Hematopoietic multipotent progenitor cell treated with erythropoietin and hydrocortisone succinate and interleukin-3 and kit ligand, for 17 days (in vitro differentiated cells): ENCODE measurements at regions not wholly inside any gene's neighbourhood (a gene's known extent, or its start where the extent isn't known, plus 50 kb on each side); places are given as distances from the start of the nearest gene placed in this dataset.
"Not testable (repeated sequence)": the region's sequence is repeated elsewhere in the genome, so short reads cannot be mapped to it uniquely, and the experiment has no call there.

Source experiments
- DNase-seq: peaks from one replicate; pipeline ENCODE4 v3.0.0-alpha.2; 2015; ENCODE audit warnings: low spot score

DNA sequence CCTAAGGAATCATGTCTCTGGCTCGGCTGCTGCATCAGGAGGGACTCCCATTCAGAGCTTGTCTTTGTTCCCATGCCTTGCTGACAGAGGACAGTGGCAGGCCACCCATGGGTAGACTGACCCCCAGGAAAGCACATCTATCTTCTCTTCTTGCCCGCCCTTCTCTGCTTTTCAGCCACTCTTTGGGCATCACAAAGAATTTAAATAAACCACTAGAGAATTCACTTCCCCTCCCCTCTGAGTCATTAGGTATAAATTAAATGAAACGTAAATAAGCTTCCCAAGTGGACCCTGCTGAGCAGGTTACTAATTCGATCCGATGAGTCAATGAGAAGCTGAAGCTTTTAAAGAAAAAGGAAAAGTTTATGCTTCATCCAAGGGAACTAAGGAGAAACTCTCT lies 97.0 kb downstream of the DRD1 start:
- DNase-seq: no peak

DNA sequence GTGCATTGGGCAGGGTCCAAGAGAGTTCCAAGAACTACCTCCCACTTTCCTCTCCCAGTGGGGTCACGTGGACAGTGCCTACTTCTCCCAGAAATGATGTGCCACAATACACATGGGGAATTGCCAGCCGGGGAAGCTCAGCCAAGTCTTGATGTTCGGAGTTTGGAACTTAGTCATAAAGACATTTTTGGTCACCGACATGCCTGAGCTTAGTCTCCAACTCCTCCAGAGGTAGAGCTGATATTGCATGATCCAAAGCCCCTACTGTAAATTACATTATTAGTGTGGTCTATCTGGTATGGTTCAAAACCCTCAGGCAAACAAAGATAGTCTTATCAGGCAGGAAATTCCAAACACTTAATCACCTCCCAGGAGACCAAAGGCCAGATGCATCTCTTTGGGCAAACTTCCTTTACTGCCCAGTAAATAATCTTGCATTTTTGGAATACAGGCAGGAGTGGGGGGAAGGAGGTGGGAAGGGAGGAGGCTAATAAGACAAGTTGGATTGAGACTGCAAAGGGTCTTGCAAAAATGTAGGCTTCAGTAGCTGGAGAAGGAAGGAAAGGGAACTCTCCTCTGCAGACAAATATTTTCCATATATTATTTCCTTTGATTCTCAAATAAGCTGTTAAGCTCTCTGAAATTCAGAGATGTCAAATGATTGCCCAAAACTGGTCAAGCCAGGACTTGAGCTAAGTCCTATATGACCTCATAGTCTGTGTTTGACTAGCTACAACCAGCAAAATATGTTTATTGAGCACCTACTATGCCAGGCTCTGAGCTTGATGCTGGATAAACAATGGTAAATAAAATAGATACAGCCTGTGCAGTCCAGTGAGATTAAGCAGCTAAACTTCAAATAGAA lies 99.4 kb downstream of the DRD1 start:
- DNase-seq: no peak

DNA sequence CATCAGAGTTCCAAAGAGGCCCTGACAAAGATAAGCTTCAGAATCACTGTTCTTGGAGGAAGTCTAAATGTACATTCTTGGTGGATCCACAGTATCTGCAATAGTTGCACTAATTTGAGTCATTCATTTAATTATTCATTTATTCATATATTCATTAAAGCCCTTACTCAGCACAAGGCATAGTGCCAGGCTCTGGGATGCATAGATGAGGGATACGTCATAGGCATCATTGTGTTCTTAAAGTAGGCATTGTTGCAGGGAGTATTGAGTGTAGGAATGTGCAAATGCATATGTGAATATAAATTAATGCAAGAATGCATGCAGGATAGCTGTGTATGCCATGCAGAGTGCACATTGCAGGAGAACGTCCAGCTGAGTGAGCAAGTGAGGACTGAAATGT lies 100.7 kb downstream of the DRD1 start:
- no peak for DNase-seq

DNA sequence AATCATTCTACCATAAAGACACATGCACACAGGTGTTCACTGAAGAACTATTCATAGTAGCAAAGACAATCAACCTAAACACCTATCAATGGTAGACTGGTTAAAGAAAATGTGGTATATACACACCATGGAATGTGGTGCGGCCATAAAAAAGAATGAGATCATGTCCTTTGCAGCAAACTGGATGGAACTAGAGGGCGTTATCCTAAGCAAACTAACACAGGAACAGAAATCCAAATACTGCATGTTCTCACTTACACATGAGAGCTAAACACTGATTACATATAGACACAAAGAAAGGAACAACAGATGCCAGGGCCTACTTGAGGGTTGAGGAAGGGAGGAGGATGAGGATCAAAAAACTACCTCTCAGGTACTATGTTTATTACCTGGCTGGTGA lies 103.8 kb downstream of the DRD1 start:
- no peak for DNase-seq

DNA sequence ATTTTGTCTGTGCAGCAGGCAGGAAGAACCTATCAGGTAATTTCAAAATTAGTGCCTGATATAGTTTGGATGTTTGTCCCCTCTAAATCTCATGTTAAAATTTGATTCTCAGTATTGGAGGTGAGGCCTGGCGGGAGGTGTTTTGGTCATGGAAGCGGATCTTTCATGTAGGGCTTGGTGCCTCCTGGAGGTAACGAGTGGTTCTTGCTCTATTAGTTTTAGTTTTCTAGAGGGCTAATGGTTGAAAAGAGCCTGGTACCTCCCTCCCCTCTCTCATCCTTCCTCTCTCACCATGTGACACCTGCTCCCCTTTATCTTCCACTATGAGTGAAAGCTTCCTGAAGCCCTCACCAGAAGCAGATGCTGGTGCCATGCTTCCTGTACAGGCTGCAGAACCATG lies 106.3 kb downstream of the DRD1 start:
- DNase-seq: no peak

DNA sequence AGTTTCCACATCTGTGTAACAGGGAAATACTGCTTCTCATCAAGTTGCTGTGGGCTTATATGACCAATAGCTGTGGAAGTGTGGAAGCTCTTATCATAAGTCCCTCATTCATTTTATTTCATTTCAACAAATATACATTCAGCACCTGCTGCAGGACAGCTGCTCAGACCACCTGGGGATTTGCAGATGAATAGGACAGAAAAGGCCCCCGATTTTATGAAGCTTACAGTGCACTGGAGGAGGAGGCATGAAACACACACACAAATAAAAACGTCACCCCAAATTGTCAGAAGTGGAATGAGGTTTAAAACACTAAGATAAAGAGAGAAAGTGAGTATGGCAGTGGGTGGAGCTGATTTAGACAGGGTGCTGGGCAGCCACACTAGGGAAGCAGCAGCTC lies 107.2 kb downstream of the DRD1 start:
- DNase-seq: no peak

DNA sequence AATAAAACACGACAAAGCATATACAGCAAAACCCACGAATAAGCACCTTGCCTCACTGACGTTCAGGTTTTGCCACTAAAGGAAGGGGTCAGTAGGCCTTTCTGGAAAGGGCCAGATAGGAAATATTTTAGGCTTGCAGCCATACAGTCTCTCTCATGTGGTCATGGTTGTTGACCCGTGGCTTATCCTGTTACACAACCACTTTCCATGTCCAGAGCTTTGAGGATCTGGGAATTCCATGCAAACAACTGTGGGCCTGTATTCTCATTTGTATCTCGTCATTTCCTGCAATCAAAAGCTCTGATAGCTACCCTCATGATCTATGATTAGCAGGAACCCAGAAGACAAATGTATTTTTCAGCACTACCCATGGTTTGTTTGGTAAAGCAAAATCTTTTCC lies 108.3 kb downstream of the DRD1 start:
- DNase-seq: no peak

DNA sequence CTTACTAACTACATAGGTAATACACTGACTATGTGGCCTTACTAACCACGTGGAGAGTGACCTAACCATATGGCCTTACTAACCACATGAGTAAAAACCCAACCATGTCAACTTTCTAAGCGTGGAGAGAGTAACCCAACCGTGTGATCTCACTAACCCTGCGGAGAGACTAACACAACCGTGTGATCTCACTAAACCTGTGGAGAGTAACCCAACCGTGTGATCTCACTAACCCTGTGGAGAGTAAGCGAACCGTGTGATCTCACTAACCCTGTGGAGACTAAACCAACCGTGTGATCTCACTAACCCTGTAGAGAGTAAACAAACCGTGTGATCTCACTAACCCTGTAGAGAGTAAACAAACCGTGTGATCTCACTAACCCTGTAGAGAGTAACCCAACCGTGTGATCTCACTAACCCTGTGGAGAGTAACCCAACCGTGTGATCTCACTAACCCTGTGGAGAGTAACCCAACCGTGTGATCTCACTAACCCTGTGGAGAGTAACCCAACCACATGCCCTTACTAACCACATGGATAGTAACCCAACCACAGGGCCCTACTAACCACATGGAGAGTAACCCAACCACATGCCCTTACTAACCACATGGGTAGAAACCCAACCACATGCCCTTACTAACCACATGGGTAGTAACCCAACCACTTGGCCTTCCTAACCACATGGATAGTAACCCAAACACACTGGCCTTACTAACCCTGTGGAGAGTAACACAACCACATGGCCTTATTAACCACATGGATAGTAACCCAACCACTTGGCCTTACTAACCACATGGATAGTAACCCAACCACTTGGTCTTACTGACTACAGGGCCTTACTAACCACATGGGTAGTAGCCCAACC lies 112.6 kb downstream of the DRD1 start:
- not testable (repeated sequence) for DNase-seq

DNA sequence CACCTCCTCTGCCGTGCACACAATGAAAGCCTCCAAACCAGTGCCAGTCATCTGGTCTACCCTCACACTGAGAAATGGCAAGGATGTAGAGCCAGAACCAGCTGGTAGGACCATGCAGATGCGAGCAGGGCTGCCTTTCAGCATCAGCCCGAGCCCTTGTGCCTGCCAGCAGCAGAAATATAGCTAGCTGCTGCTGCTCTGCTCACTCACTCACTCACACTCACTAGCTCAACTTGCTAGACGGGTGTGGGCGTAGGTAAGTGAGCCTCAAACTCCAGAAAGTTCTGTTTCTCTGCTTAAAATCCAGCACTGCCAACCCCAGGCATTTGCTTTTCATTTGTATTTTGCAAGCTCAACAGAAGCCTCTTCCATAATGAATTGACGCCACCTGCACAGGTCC lies 114.0 kb downstream of the DRD1 start:
- DNase-seq: no peak

DNA sequence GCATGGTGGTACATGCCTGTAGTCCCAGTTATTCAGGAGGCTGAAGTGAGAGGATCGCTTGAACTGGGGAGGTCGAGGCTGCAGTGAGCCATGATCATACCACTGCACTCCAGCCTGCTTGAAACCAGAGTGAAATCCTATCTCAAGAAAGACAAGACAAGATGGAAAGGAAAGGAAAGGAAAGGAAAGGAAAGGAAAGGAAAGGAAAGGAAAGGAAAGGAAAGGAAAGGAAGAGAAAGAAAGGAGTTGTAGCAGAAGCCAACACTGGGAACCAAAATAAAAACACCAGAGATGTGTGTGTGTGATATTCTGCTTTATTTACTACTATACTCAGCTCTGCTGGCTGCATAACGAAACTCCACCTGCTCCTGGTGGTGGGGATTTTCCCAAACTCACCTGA lies 115.3 kb downstream of the DRD1 start:
- DNase-seq: no peak

DNA sequence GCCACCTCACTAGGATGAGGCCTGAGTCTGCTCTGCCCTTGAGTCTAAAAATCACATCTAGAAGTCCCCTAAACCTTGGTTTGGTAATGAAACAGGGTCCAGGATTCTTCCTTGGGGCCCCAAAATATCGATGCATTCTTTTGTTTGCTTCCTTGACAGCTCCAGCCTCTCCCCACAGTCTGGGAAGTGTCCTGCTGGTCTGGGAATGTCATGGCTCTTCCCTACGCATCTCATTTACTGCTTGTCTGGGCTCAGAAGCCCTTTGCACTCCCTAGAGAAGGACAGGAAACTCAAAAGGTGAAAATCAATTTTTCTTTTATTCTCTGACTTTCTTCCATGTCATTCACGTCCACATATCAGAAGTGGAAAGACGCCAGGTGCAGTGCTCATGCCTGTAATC lies 115.8 kb downstream of the DRD1 start:
- DNase-seq: no peak

DNA sequence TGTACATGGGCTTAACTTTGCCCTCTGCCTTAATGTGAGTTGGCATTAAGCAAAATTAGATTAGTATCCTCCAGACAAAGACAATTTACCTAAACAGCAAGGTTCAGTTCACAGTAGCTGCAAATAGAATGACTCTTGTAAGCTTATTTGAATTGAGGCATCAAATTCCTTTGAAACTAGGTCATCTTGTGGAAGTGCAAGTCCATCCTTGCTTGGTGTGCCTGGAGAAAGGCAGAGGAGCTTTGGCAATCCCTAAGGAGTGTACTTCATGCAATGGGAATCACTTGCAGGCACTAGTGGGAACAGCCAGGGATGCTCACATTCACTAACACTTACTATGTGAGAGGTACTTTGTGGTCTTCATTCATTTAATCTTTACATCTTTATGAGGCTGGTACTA lies 118.3 kb downstream of the DRD1 start:
- DNase-seq: no peak

DNA sequence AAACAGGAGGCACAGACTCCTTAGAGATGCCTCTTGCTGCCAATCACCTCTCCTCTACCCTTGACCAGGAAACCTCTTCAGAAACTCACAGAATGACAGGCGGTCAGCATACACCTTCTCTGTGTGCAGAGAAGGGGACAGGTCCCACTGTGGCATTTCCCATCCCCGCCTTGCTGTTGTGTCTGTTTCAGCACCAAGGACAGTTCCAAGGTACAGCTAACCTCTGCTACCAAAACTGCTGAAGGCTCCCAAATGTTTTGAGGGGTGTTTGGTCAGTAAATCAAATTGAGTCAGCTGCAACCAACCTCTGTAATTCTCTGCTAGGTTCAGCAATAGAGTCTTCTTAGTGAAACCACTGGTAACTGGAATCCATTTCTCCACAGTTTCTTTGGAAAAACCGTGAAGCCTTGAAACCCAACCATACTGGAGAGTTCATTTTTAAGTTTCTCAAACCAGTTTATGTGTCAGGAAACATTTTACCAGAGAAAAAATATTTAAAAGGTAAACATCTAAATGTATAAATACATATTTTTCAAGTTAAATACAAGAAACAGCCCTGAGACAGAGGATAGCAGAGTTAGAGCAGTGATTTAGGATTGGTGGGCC lies 122.0 kb downstream of the DRD1 start:
- DNase-seq: no peak

DNA sequence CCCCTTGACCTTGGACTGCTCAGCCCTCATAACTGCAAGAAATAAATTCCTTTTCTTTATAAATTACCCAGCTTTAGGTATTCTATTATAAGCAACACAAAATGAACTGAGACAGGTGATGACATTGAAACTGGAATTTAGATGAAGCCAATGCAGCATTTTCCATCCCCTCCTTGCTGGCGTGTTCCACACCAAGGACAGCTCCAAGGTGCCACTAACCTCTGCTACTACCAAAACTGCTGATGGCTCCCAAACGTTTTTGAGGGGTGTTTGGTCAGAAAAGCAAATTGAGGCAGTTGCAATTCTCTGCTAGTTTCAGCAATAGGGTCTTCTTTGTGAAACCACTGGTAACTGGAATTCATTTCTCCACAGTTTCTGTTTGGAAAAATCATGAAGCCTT lies 124.8 kb downstream of the DRD1 start:
- DNase-seq: no peak

DNA sequence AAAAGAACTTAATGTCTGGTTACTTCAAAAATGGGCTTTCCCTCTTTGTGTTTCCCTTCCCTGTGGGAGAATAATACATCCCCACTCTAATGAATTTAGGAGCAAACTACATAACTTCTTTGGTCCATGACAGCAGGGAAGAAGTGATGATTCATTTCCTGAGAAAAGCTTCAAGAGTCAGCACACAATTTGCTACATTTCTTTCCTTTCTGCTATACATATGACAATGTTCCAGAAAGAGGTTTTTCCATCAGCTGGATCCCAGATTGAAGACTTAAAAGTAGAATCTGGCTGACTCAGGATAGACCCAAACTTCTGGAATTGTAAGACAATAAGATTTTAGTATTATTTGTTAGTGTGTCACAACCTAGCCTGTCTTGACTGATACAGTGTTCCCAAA lies 126.1 kb downstream of the DRD1 start:
- DNase-seq: no peak

DNA sequence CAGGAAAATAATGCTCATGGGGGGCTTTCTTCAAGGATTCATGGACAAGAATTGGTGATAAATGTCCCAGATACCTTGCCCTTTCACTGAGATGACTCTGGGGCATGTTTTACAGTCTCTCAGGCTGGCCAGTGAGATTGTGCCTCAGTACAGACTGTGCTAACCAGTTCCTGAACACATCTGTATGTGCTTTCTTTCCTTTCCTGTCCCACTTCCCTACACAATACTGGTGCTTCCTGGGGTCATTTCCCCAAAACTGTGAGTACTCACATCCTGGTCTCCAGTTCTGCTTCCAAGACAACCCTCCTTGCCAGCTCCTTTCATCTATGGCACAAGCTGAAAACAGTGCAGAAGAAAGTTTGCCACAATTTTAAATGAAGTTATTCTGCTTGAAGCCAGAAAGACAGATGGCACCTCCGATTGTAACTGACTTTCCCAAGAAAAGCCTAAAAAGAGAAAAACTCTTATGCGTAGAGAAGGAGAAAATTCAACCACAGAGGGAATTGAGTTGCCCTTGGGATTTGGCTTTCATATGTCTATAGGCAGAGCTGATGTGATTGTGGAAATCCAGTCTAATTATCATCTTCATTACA lies 134.7 kb downstream of the DRD1 start:
- DNase-seq: no peak

DNA sequence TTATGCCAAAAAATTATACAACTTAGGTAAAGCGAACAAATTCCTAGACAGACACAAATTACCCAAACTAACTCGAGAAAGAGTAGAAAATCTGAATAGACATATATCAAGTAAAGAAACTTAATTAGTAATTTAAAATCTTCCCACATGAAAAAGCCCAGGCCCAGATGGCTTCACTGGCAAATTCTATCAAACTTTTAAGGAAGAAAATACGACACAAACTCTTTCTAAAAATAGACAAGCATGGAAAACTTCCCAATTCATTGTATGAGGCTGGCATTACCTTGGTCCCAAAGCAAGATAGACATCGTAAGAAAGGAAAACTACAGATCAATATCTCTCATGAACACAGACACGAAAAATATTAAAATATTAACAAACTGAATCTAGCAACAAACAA lies 135.3 kb downstream of the DRD1 start:
- no peak for DNase-seq

DNA sequence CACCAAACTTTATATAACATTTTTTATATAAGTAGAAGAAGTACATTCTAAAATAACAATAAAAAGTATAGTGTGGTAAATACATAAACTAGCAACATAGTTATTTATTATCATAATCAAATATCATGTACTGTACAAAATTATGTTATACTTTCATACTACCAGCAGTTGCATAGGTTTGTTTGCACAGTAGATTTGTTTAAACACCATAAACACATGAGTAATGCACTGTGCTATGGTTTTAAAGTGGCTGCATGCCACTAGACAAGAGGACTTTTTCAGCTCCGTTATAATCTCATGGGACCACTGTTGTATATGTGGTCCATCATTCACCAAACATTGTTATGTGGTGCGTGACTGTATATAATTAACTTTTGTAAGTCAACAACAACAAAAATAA lies 137.6 kb downstream of the DRD1 start:
- no peak for DNase-seq

DNA sequence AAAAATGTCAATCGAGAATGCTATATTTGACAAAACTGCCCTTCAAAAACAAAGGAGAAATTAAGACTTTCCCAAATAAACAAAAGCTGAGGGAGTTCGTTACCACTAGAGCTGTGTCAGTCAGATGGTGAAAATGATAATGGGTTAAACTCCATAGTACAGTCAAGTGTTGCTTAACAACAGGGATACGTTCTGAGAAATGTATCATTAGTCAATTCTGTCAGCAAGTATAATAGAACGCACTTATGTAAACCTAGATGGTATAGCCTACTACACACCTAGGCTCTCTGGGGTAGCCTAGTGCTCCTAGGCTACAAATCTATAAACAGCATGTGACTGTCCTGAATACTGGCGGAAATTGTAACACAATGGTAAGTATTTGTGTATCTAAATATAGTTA lies 138.7 kb downstream of the DRD1 start:
- no peak for DNase-seq

DNA sequence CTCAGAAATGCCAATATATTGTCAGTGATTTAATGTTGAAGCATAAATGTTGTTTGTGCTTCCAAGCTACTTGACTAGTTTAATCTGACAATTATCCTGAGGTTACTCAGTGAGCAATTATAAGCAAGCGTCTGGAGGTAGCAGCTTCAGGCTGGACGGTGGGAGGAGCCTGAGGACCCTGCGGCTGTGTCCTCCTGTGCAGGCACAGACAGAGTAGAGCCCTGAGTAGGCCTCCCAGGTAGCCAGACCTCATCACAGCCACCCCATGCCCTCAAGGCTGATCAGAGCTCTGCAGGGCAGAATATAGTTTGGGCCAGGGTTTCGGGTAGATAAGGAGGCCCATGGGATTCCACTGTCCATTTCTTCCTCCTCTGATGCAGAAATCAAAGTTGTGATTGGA lies 153.6 kb downstream of the DRD1 start:
- DNase-seq: no peak

DNA sequence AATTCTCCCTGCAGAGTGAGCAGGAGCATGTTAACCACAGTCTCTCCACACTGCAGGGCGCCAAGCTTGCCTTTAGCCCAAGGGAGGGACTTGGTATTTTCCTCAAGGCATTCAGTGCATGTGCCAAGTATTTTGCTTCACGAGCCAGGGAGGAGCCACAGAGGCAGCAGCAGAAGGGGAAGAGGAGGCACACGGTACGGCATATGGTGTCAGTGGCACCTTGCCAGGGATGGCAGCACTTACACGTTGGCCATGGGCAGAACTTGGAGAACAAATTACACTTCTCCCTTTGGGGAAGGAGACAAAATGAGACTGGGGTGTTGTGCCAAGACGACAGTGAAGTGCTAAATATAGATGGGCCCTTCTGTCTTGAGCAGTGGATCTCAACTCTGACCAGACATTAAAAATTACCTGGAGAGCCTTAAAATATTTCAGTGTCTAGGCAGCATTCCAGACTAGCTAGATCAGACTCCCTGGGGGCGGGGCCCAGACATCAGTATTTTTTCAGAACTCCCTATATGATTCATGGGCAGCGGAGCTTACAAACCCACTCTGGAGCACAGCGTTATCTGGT lies 155.8 kb downstream of the DRD1 start:
- no peak for DNase-seq

DNA sequence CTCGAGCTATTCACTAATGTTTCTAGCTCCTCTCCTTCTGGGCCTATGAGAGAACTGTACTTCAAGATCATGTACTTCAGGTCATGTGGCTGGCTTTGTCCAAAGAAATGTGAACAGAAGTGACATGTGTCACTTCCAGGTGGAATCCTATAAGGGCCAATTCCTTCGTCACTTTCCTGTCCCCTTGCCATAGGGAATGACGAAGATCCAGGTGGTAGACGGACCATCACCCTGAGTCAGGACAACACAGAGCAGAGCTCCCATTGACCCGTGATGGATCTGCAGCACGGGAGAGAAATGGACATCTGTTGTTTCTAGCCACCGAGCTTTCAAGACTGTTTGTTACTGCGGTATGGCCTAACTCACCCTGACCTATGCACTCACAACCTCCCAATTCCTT lies 157.0 kb downstream of the DRD1 start:
- DNase-seq: no peak
